DND-41 (cell line): ENCODE measurements at regions not wholly inside any gene's neighbourhood (a gene's known extent, or its start where the extent isn't known, plus 50 kb on each side); places are given as distances from the start of the nearest gene placed in this dataset.

ENCODE experiments used
- CTCF ChIP-seq: IDR thresholded peaks from 2 replicates; pipeline ENCODE4 v1.5.1; 2012; ENCODE audit warnings: borderline replicate concordance, low read length, moderate library complexity, mild to moderate bottlenecking; ENCODE audit not compliant: poor library complexity, severe bottlenecking; ENCODE audit errors: extremely low read depth
- EZH2 ChIP-seq: IDR thresholded peaks from 3 replicates; pipeline ENCODE4 v1.6.1; 2012; ENCODE audit warnings: borderline replicate concordance, low read depth, mild to moderate bottlenecking, moderate library complexity, low read length, inconsistent platforms; ENCODE audit not compliant: severe bottlenecking

- TF ChIP-seq CTCF (no peak), EZH2 (no peak)
Measured at GRCh38 chr13:82747958-82748357, 1134.3 kb downstream of the SLITRK1 start.
